ENCODE measurements at regions not wholly inside any gene's neighbourhood (a gene's known extent, or its start where the extent isn't known, plus 50 kb on each side); places are given as distances from the start of the nearest gene placed in this dataset.

DNA sequence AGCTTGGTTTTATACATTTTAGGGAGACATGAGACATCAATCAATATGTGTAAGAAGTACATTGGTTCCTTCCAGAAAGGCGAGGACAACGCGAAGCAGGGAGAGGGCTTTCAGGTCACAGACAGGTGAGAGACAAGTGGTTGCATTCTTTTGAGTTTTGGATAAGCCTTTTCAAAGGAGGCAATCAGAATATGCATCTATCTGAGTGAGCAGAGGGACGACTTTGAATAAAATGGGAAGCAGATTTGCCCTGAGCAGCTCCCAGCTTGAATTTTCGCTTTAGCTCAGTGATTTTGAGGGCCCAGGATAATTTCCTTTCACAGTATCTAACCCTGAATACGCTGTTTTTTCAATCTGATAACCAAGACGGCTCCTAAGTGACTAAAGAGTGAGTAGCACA, 82.5 kb upstream of the MYO3A start:
- DNase-seq, result no peak
- no peak for ATAC-seq
- Histone ChIP-seq H3K4me3 (no peak overlapping the region), H3K9me3 (no peaks in the 10 kb centered on the region), H3K27me3 (no peaks in the 10 kb centered on the region), H3K4me1 (no peaks in the 10 kb centered on the region), H3K36me3 (no peaks in the 10 kb centered on the region), H3K27ac (no peak overlapping the region)
- 43 to 49% methylated on average over 7 of the region's 7 CpGs for WGBS, 2 donors
- TF ChIP-seq, protein P1, sequence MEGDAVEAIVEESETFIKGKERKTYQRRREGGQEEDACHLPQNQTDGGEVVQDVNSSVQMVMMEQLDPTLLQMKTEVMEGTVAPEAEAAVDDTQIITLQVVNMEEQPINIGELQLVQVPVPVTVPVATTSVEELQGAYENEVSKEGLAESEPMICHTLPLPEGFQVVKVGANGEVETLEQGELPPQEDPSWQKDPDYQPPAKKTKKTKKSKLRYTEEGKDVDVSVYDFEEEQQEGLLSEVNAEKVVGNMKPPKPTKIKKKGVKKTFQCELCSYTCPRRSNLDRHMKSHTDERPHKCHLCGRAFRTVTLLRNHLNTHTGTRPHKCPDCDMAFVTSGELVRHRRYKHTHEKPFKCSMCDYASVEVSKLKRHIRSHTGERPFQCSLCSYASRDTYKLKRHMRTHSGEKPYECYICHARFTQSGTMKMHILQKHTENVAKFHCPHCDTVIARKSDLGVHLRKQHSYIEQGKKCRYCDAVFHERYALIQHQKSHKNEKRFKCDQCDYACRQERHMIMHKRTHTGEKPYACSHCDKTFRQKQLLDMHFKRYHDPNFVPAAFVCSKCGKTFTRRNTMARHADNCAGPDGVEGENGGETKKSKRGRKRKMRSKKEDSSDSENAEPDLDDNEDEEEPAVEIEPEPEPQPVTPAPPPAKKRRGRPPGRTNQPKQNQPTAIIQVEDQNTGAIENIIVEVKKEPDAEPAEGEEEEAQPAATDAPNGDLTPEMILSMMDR (IDR thresholded peaks at IDR 0.05), result no peak
- intact Hi-C loops (cut with DNase I), result no loop called here

DNA sequence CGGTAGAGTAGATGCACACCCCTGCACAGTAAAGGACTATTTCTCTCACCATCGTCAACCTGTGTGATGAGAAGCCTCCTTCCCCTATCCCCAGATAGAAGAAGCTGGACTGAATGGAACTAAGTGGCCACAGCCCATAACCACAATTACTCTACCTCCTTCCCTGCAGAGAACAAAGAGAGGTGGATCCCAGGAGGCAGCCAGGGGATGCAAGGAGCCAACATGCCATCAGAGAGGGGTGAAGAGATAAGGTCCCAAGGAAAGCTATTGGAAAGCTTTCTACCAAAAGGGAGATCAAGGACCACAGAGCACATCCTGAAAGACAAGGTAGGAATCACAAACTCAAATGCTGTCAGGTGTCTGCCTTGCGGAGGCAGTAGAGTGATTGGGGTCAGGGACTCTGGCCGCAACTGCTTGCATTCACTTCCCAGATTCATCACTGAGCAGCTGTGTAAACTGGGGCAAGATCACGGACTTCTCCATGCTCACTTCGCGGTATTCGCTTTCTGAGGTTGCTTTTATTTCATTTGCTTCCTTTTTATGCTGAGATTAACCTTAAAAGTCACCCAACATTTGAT, 81.6 kb upstream of the MYO3A start:
- Histone ChIP-seq H3K4me3 (no peak overlapping the region), H3K27ac (no peak overlapping the region), H3K36me3 (no peaks in the 10 kb centered on the region), H3K27me3 (no peaks in the 10 kb centered on the region), H3K9me3 (no peaks in the 10 kb centered on the region), H3K4me1 (no peaks in the 10 kb centered on the region)
- ATAC-seq, result no peak
- WGBS, 2 donors, result 85 to 88% methylated on average over 8 of the region's 8 CpGs
- TF ChIP-seq, protein P1 (IDR thresholded peaks at IDR 0.05), result no peak
- intact Hi-C loops (cut with DNase I), result no loop called here
- no peak for DNase-seq

DNA sequence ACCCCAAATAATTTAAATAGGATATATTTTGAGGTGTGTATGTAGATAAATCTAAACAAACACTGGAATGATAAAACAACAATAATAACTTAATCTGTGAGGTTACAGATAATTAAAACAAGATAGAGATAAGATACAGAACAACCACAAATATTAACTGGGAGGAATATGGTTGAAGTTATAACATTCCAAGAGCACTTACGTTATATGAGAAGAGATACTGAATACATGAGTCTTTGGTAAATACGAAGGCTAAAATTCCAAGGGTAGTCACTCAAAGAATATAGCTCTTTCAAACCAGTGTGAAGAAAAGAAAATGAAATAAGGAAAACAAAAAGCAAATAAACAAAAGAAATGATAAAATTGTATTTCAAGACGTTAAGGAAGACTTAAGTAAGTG, 76.0 kb upstream of the MYO3A start:
- ATAC-seq, result no peak
- H3K4me1 ChIP-seq, result no peaks in the 10 kb centered on the region
- peaks cover 0 to 4% (median 0%) of the 10 kb centered on the region in 11 donors for H3K9me3 ChIP-seq
- no peak overlapping the region for H3K27ac ChIP-seq
- H3K4me3 ChIP-seq, result no peak overlapping the region
- intact Hi-C loops (cut with DNase I), result no loop called here
- H3K36me3 ChIP-seq, result no peaks in the 10 kb centered on the region
- 70 to 79% methylated on average over 3 of the region's 3 CpGs for WGBS, 2 donors
- DNase-seq, result no peak
- H3K27me3 ChIP-seq, result no peaks in the 10 kb centered on the region
- TF ChIP-seq, protein P1 (IDR thresholded peaks at IDR 0.05), result no peak

DNA sequence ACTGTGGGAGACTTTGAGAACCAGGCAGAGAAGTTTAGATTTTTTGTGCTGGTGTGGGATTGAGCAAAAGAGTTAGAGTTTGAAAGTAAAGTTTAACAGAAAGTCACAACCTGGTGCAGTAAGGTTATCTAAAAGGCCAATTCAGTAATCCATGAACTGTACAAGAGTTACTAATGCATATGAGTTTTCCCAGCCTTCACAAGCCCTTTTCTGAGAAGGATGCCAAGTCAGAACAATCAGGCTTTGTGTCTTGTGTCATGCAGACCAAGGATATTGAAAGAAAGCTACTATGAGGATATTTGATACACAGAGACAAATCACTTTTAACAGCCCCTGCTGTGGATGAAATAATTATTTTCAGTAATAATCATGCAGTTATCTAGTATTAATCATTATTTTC, 68.8 kb upstream of the MYO3A start:
- Histone ChIP-seq H3K9me3 (peaks cover 0 to 11% (median 0%) of the 10 kb centered on the region in 11 donors), H3K4me1 (no peaks in the 10 kb centered on the region), H3K4me3 (no peak overlapping the region), H3K36me3 (no peaks in the 10 kb centered on the region), H3K27me3 (no peaks in the 10 kb centered on the region), H3K27ac (no peak overlapping the region)
- ATAC-seq (no peak), DNase-seq (no peak)
- TF ChIP-seq, protein P1 (IDR thresholded peaks at IDR 0.05), result no peak
- intact Hi-C loops (cut with DNase I), result loop anchor here in 1 of 10 donors (2.0 kb wide), 1 partner anchor 20 kb away; no protein-coding TSS in a partner anchor

Measured in heart right ventricle (tissue), 16 donors.